Osteoblast (primary cell): ENCODE measurements at regions not wholly inside any gene's neighbourhood (a gene's known extent, or its start where the extent isn't known, plus 50 kb on each side); places are given as distances from the start of the nearest gene placed in this dataset.

Source experiments
- DNase-seq: peaks from one replicate; pipeline ENCODE4 v3.0.0; 2011; ENCODE audit warnings: low spot score, mixed read lengths; ENCODE audit not compliant: insufficient read length; ENCODE audit errors: missing footprints
- H2AFZ ChIP-seq: 2 replicates; pipeline ENCODE4 v1.6.0; 2011; ENCODE audit warnings: mild to moderate bottlenecking, low read length
- H3K27ac ChIP-seq: 2 replicates; pipeline ENCODE4 v1.5.1; 2011; ENCODE audit warnings: mild to moderate bottlenecking, low read depth, low read length, moderate library complexity
- H3K27me3 ChIP-seq: 2 replicates; pipeline ENCODE4 v1.6.0; 2012; ENCODE audit warnings: mild to moderate bottlenecking, control low read depth, inconsistent platforms, low read length, moderate library complexity; ENCODE audit not compliant: insufficient read depth
- H3K36me3 ChIP-seq: 2 replicates; pipeline ENCODE4 v1.5.1; 2011; ENCODE audit warnings: mild to moderate bottlenecking, low read length, control low read depth, moderate library complexity; ENCODE audit not compliant: insufficient read depth
- H3K4me1 ChIP-seq: 2 replicates; pipeline ENCODE4 v1.5.1; 2011; ENCODE audit warnings: mild to moderate bottlenecking, low read length, control low read depth, moderate library complexity; ENCODE audit not compliant: insufficient read depth
- H3K4me2 ChIP-seq: 2 replicates; pipeline ENCODE4 v1.6.0; 2011; ENCODE audit warnings: mild to moderate bottlenecking, low read length; ENCODE audit not compliant: insufficient read depth
- H3K4me3 ChIP-seq: fragments of 200-600 bp; sonication (generic); 3 replicates; pipeline ENCODE4 v1.5.1; 2012; ENCODE audit warnings: mild to moderate bottlenecking, low read length, inconsistent platforms; ENCODE audit not compliant: insufficient read depth
- H3K79me2 ChIP-seq: 2 replicates; pipeline ENCODE4 v1.6.0; 2012; ENCODE audit warnings: mild to moderate bottlenecking, low read length, control low read depth, inconsistent platforms; ENCODE audit not compliant: insufficient read depth
- H3K9me3 ChIP-seq: 2 replicates; pipeline ENCODE4 v1.5.1; 2011; ENCODE audit warnings: low read depth, low read length, control low read depth
- H4K20me1 ChIP-seq: 2 replicates; pipeline ENCODE4 v1.6.0; 2012; ENCODE audit warnings: mild to moderate bottlenecking, low read length, control low read depth; ENCODE audit not compliant: insufficient read depth
- CTCF ChIP-seq: IDR thresholded peaks from 2 replicates; pipeline ENCODE4 v1.5.1; 2011; ENCODE audit warnings: mild to moderate bottlenecking, low read depth, low read length, moderate library complexity; ENCODE audit errors: extremely low read depth

DNA sequence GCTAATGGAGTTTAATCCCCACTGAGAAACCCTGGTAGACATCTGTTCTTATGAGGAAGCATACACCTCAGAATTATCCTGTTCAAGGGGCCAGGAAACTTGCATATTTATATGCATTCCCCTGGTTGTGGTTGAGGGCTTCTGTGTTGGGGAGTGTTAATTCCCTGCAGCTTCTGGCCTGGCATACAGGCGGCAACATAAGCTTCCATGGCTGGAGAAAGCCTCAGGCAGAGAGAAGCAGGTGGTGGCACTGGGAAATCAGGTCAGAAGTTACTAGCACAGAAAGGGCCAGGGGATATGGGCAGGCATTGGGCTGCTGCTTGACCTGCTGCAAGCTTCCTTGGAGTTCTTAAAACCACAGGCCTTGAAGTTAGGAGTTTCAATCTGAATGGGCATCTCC is 166.1 kb upstream of the SEMA6A start:
- no peak overlapping the region for H3K27ac ChIP-seq
- no peaks in the 10 kb centered on the region for H3K36me3 ChIP-seq
- no peaks in the 10 kb centered on the region for H3K79me2 ChIP-seq
- no peak for TF ChIP-seq CTCF
- H4K20me1 ChIP-seq = no peaks in the 10 kb centered on the region
- no peak for DNase-seq
- H3K4me3 ChIP-seq = no peak overlapping the region
- no peak overlapping the region for H2AFZ ChIP-seq
- no peaks in the 10 kb centered on the region for H3K9me3 ChIP-seq
- H3K4me1 ChIP-seq = no peaks in the 10 kb centered on the region
- no peak overlapping the region for H3K4me2 ChIP-seq
- no peaks in the 10 kb centered on the region for H3K27me3 ChIP-seq

- Histone ChIP-seq H3K9me3 (no peaks in the 10 kb centered on the region), H2AFZ (no peak overlapping the region), H3K4me1 (no peaks in the 10 kb centered on the region), H3K4me3 (no peak overlapping the region), H3K79me2 (no peaks in the 10 kb centered on the region), H3K4me2 (no peak overlapping the region), H3K36me3 (no peaks in the 10 kb centered on the region), H3K27ac (no peak overlapping the region), H4K20me1 (no peaks in the 10 kb centered on the region), H3K27me3 (no peaks in the 10 kb centered on the region)
- no peak for DNase-seq
- TF ChIP-seq CTCF = no peak
These were observed 164.9 kb upstream of the SEMA6A start for GRCh38 chr5:116739571-116739970.

- Histone ChIP-seq H3K9me3 (no peaks in the 10 kb centered on the region), H3K4me2 (no peak overlapping the region), H3K27ac (no peak overlapping the region), H3K36me3 (no peaks in the 10 kb centered on the region), H3K79me2 (no peaks in the 10 kb centered on the region), H3K4me3 (no peak overlapping the region), H3K27me3 (no peaks in the 10 kb centered on the region), H3K4me1 (no peaks in the 10 kb centered on the region), H4K20me1 (no peaks in the 10 kb centered on the region), H2AFZ (no peak overlapping the region)
- no peak for TF ChIP-seq CTCF
- no peak for DNase-seq
These were observed 164.1 kb upstream of the SEMA6A start for GRCh38 chr5:116738615-116739261.

DNA sequence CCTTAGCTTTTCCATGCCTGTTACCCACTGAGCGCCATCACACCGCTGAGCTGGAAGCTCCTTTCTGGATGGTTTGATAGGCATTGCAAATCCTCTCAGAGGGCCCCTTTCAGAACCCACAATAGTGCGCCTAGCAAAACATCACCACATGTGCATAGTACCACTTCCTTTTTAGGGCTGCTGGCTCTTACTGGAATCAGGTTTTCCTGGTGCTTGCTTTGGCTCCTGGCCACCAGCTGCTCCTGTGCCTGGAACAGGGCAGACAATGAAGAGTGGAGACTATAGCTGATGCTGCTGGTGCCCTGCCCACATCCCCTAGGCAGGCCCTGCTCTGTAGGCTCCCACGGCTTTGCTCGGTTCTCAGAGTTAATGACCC is 163.6 kb upstream of the SEMA6A start:
- Histone ChIP-seq H3K4me1 (no peaks in the 10 kb centered on the region), H3K4me3 (no peak overlapping the region), H3K79me2 (no peaks in the 10 kb centered on the region), H3K27me3 (no peaks in the 10 kb centered on the region), H4K20me1 (no peaks in the 10 kb centered on the region), H3K27ac (no peak overlapping the region), H3K9me3 (no peaks in the 10 kb centered on the region), H3K36me3 (no peaks in the 10 kb centered on the region), H2AFZ (no peak overlapping the region), H3K4me2 (no peak overlapping the region)
- no peak for DNase-seq
- TF ChIP-seq CTCF = no peak
